CD4-positive, alpha-beta T cell (primary cell): ENCODE measurements at regions not wholly inside any gene's neighbourhood (a gene's known extent, or its start where the extent isn't known, plus 50 kb on each side); places are given as distances from the start of the nearest gene placed in this dataset.
A peak's percentile ranks its signal among the peaks of the same experiment; 100 is the strongest.

Experiments
- ATAC-seq: fragments of 200-7000 bp; cut with Tn5 transposase; one replicate; pipeline ENCODE4 v1.10.0; 2022; ENCODE audit warnings: mild to moderate bottlenecking; ENCODE audit not compliant: poor library complexity
- CTCF ChIA-PET: fragments of 350-600 bp; sonication (Branson Sonifier 250); formaldehyde crosslinking; loops from one replicate; lab custom pipeline; 2021; ENCODE audit warnings: antibody characterized with exemption, inconsistent platforms; lab: Charles Lee
- POLR2A ChIA-PET: fragments of 350-600 bp; sonication (Branson Sonifier 250); formaldehyde crosslinking; loops from one replicate; lab custom pipeline; 2021; ENCODE audit warnings: antibody characterized with exemption, inconsistent platforms; lab: Charles Lee
- DNase-seq, 14 experiments: peaks; one replicate each; pipeline ENCODE4 v3.0.0-alpha.2; 2013 to 2020; ENCODE audit warnings: mixed read lengths in 2 of 14
- H3K27ac ChIP-seq, 2 donors: one replicate each; pipeline versions ENCODE4 v1.5.1 to v1.7.0; 2013; ENCODE audit warnings: low read length in 2 of 2, low read depth in 1 of 2, mild to moderate bottlenecking in 1 of 2
- H3K27me3 ChIP-seq, 2 experiments: 1 replicate in 1 of 2; 2 replicates in 1 of 2; pipeline versions ENCODE4 v1.6.1 to v1.7.0; 2013; ENCODE audit warnings: low read length in 2 of 2, control low read depth in 1 of 2, mild to moderate bottlenecking in 1 of 2, moderate library complexity in 1 of 2; ENCODE audit not compliant: insufficient read depth in 2 of 2, control insufficient read depth in 1 of 2
- H3K36me3 ChIP-seq: one replicate; pipeline ENCODE4 v1.6.1; 2013; ENCODE audit warnings: low read length, control low read depth; ENCODE audit not compliant: insufficient read depth
- H3K4me1 ChIP-seq: one replicate; pipeline ENCODE4 v1.6.1; 2013; ENCODE audit warnings: low read length, control low read depth; ENCODE audit not compliant: insufficient read depth
- H3K4me3 ChIP-seq: one replicate; pipeline ENCODE4 v1.5.1; 2013; ENCODE audit warnings: mild to moderate bottlenecking, low read length, moderate library complexity
- H3K9me3 ChIP-seq, 2 experiments: 1 replicate in 1 of 2; 2 replicates in 1 of 2; pipeline versions ENCODE4 v1.6.1 to v1.7.0; 2013; ENCODE audit warnings: low read length in 2 of 2, mild to moderate bottlenecking in 2 of 2, control low read depth in 1 of 2, moderate library complexity in 1 of 2; ENCODE audit not compliant: control insufficient read depth in 1 of 2, insufficient read depth in 1 of 2
- H3K27ac Mint-ChIP-seq: one replicate; pipeline ENCODE4 v1.8.0; 2020; ENCODE audit warnings: mixed read lengths
- H3K27me3 Mint-ChIP-seq: one replicate; pipeline ENCODE4 v1.8.0; 2021; ENCODE audit warnings: mixed read lengths
- H3K36me3 Mint-ChIP-seq: one replicate; pipeline ENCODE4 v1.8.0; 2021; ENCODE audit warnings: low read depth, mixed read lengths
- H3K4me1 Mint-ChIP-seq: one replicate; pipeline ENCODE4 v1.8.0; 2021; ENCODE audit warnings: low read depth, mixed read lengths
- H3K4me3 Mint-ChIP-seq: one replicate; pipeline ENCODE4 v1.8.0; 2020; ENCODE audit warnings: mild to moderate bottlenecking, mixed read lengths
- H3K9me3 Mint-ChIP-seq: one replicate; pipeline ENCODE4 v1.8.0; 2020; ENCODE audit warnings: mixed read lengths
- intact Hi-C, 2 experiments: fragments of 100-400 bp; cut with DNase I in 1 of 2; cut with micrococcal nuclease in 1 of 2; formaldehyde crosslinking; loops; one replicate each; pipeline versions ENCODE4 v1.15.1 to v1.9.0; 2023 to 2025; cut with DNase I, micrococcal nuclease
- TF ChIP-seq, protein P1 (sequence below): fragments of 200-600 bp; IDR thresholded peaks from one replicate; pipeline ENCODE4 v1.8.0; 2022; ENCODE audit warnings: antibody characterized with exemption, mild to moderate bottlenecking

DNA sequence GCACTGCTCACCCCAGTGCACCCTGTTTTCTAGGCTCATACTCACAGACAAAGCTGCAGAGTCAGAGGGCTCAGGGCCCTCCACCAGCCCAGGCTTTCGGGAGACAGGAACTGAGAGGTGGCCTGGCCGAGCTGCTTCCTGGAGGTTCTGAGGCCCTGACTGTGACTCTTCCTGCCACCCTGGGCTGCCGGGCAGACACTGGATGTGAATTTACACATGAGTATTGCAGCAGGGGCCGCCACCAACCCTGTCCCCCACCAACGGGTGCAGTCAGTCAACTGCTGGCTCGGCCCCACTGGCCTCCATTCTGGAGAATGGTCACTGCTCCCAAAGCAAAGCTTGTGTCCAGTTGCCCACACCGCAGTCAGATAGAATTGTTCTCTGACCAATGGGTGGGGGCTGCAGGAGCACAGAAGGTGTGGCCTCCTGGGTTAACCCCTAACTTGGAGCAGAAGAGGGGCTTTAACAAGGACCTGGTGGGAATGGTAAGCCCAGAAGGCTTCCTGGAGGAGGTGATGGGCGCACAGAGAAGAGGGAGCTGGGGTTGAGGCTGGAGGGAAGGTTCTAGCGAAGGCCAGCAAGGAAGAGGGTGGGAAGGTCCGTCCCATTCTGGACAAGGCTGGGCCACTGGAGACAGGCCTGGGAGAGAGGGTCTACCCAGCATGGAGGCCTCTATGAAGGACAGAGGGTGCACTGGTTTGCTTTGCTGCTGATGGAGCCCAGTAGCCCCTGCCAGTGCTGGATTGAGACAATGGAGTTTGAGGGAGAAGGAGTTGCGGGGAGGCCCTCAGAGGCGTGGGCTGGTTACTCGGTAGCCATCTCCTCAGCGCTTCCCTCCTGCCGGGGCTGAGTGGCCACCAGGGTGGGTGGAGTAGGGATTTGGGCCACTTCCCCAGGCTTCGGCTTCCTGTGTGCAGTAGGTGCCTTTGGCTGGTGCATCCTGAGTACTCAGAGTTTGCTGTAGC is 135.3 kb downstream of the CPZ start:
- H3K4me1 ChIP-seq, result no peaks in the 10 kb centered on the region
- no peaks in the 10 kb centered on the region for H3K36me3 Mint-ChIP-seq
- H3K4me3 ChIP-seq, result no peak overlapping the region
- H3K27ac ChIP-seq, result no peak overlapping the region
- POLR2A ChIA-PET, result no interaction called here
- CTCF ChIA-PET, result no interaction called here
- H3K36me3 ChIP-seq, result no peaks in the 10 kb centered on the region
- peaks cover 0 to 43% of the 10 kb centered on the region in 2 experiments for H3K9me3 ChIP-seq
- peaks cover 3% of the 10 kb centered on the region for H3K27me3 Mint-ChIP-seq
- peaks cover 0 to 3% of the 10 kb centered on the region in 2 experiments for H3K27me3 ChIP-seq
- TF ChIP-seq, protein P1, sequence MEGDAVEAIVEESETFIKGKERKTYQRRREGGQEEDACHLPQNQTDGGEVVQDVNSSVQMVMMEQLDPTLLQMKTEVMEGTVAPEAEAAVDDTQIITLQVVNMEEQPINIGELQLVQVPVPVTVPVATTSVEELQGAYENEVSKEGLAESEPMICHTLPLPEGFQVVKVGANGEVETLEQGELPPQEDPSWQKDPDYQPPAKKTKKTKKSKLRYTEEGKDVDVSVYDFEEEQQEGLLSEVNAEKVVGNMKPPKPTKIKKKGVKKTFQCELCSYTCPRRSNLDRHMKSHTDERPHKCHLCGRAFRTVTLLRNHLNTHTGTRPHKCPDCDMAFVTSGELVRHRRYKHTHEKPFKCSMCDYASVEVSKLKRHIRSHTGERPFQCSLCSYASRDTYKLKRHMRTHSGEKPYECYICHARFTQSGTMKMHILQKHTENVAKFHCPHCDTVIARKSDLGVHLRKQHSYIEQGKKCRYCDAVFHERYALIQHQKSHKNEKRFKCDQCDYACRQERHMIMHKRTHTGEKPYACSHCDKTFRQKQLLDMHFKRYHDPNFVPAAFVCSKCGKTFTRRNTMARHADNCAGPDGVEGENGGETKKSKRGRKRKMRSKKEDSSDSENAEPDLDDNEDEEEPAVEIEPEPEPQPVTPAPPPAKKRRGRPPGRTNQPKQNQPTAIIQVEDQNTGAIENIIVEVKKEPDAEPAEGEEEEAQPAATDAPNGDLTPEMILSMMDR, result no peak
- intact Hi-C loops, result no loop called here
- ATAC-seq (no peak), DNase-seq (peak in 1 of 14 experiments; percentile 1)
- H3K9me3 Mint-ChIP-seq, result no peaks in the 10 kb centered on the region
- no peak overlapping the region for H3K4me3 Mint-ChIP-seq
- H3K4me1 Mint-ChIP-seq, result no peaks in the 10 kb centered on the region
- H3K27ac Mint-ChIP-seq, result no peak overlapping the region

DNA sequence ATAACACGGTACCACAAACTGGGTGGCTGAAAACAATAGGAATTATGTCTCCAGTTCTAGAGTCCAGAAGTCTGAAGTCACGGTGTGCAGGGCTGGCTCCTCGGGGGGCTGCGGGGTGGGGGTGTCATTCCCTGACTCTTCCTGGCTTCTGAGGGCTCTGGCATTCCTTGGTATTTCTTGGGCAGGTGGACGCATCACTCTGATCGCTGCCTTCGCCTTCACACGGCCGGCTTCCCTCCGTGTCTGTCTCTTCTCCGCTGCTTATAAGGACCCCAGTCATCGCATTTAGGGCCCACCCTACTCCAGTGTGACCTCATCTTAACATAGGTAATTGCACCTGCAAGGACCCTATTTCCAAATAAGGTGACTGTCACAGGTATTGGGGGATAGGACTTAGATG is 134.6 kb downstream of the CPZ start:
- Mint-ChIP-seq H3K9me3 (no peaks in the 10 kb centered on the region), H3K4me3 (no peak overlapping the region), H3K27ac (no peak overlapping the region), H3K27me3 (peaks cover 3% of the 10 kb centered on the region), H3K36me3 (no peaks in the 10 kb centered on the region), H3K4me1 (no peaks in the 10 kb centered on the region)
- Histone ChIP-seq H3K4me1 (no peaks in the 10 kb centered on the region), H3K36me3 (no peaks in the 10 kb centered on the region), H3K4me3 (no peak overlapping the region), H3K9me3 (peaks cover 0 to 37% of the 10 kb centered on the region in 2 experiments), H3K27ac (no peak overlapping the region), H3K27me3 (peaks cover 0 to 3% of the 10 kb centered on the region in 2 experiments)
- ChIA-PET CTCF (no interaction called here), POLR2A (no interaction called here)
- DNase-seq (peak in 1 of 14 experiments; percentile 1), ATAC-seq (no peak)
- intact Hi-C loops, result no loop called here
- TF ChIP-seq, protein P1, result no peak

DNA sequence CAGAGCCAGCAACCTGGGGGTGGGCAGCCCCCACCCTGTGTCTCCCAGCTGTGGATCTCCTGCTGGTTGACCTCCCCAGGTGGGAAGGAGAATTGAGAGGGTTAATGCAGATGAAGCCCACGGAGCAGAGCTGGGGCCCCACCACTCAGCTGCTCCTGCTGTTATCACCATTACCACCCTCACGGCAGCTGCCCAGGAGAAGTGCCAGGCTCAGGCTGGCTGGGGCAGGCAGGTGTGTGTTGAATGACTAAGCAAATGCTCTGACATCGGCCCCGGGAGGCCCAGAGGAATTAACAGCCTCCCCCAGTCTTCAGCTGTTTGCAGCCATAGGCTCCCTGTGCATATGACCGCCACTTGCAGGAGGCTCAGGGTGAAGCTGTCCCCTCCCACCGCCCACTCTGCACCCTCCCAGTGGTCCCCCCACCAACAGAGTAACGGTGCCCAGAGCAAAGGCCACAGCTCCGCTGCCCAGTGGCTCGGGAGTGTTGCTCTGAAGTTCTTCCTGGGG is 133.8 kb downstream of the CPZ start:
- intact Hi-C loops, result no loop called here

More for the DNA sequence above, 133.8 kb downstream of the CPZ start:
- H3K36me3 Mint-ChIP-seq, result no peaks in the 10 kb centered on the region
- peaks cover 0 to 35% of the 10 kb centered on the region in 2 experiments for H3K9me3 ChIP-seq
- TF ChIP-seq, protein P1, result no peak
- ATAC-seq, result no peak
- no peak overlapping the region for H3K4me3 Mint-ChIP-seq
- no peak overlapping the region for H3K27ac ChIP-seq
- peaks cover 0 to 3% of the 10 kb centered on the region in 2 experiments for H3K27me3 ChIP-seq
- CTCF ChIA-PET, result no interaction called here
- peaks cover 3% of the 10 kb centered on the region for H3K27me3 Mint-ChIP-seq
- H3K4me1 ChIP-seq, result no peaks in the 10 kb centered on the region
- H3K4me1 Mint-ChIP-seq, result no peaks in the 10 kb centered on the region
- no peak overlapping the region for H3K4me3 ChIP-seq
- POLR2A ChIA-PET, result no interaction called here
- no peaks in the 10 kb centered on the region for H3K36me3 ChIP-seq
- H3K9me3 Mint-ChIP-seq, result no peaks in the 10 kb centered on the region
- DNase-seq, result peak in 1 of 14 experiments; percentile 4
- no peak overlapping the region for H3K27ac Mint-ChIP-seq
